LHCN-M2 (cell line): ENCODE measurements at regions not wholly inside any gene's neighbourhood (a gene's known extent, or its start where the extent isn't known, plus 50 kb on each side); places are given as distances from the start of the nearest gene placed in this dataset.
"Not testable (repeated sequence)": the region's sequence is repeated elsewhere in the genome, so short reads cannot be mapped to it uniquely, and the experiment has no call there.

Experiments used
- DNase-seq: peaks from one replicate; pipeline ENCODE4 v3.0.0-alpha.2; 2012; ENCODE audit warnings: low read depth

DNA sequence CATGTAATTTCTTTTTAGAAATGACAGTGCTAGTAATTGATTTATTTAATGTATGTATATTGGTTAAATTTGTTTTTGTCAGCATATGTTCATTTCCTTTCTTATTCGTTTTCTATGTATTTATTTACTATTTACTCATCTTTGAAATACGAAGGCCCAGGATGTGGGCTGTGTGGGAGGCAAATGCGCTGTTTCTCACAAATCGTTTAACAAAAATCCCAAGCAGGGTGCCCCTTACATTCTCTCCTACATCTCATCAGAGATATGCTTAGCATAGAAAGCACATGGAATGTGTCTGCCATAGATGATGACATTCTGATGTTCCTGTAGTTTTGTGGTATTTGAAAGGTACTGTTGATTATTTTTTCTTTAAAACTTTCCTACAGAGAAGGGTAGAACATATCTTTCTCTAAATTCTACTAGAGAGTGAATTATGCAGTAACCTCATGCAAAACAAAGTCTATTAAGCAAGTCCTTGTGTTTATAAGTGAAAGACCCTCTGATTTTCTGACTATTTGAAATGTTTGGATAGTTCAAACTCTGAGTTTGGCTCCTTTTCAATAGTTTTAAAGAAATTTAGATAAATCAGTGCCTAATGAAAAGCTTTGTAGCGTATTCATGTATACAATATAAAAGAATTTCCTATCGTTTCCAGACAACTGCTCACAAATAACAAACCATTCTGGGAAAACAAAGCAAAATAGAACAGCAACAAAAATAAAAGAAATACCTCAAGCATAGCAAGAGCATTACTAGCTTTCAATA, 111.1 kb upstream of the VGLL3 start:
- DNase-seq: no peak

DNA sequence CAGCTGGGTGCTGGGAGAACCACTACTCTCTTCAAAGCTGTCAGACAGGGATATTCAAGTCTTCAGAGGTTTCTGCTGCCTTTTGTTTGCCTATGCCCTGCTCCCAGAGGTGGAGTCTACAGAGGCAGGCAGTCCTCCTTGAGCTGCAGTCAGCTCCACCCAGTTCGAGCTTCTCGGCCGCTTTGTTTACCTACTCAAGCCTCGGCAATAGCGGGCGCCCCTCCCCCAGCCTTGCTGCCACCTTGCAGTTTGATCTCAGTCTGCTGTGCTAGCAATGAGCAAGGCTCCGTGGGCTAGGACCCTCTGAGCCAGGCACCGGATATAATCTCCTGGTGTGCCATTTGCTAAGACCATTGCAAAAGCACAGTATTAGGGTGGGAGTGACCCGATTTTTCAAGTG, 106.8 kb upstream of the VGLL3 start:
- DNase-seq: not testable (repeated sequence)

DNA sequence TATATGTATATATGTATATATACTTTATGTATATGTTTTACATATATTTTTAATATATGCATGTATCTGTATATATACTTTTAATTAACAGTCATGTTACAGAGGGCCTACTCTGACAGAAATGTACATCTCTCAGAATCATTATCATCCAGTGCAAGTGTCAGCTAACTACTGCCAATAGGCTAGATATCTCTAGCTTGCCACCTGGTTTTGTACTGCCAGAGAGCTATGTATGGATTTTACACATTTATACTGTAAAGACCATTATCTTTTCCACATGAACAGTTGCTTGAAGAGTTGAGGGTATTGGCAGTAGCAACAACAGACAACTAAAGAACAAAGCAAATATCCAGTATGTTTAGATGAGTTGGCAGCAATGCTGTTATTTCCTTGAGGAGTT, 99.7 kb upstream of the VGLL3 start:
- DNase-seq: no peak

DNA sequence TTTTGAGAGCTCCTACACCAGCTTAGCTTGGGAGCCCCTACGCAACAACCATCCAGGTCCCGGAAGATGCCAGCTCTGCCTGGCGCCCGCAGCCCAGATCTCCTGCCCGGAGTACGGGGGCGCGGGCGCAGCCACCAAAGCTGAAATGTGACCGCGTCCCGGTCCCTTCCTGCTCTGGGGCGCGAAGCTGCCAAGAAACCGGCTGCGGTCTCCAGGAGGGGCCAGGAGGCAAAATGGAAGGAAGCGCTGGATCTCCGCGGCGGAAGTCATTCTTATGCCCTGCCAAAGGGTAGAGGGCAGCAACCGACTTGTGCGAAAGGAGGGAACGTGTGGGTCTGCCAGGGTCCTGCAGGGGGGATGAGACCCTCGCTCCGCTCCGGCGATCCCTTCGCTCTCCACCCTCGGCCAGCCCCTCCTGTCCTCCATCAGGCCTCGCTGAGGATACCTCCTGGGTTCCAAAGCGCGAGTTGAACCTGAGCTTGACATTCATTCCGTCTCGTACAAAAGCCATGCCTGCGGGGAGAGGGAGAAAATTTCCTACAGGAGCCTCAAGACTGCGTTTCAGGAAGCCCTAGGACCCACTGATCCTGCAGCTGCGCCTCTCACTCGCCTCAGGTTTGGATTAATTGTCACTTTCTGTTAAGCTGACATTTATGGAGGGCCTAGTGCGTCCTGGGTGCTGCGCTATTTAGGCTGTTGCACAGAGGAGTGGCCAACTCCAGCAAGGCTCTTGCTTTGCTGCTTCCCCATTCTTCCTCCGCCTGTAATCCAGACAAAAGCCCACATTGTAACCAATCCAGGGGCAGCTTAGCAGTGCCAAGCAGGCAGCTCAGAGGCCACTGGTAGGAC, 98.3 kb upstream of the VGLL3 start:
- DNase-seq: peak; percentile 93

DNA sequence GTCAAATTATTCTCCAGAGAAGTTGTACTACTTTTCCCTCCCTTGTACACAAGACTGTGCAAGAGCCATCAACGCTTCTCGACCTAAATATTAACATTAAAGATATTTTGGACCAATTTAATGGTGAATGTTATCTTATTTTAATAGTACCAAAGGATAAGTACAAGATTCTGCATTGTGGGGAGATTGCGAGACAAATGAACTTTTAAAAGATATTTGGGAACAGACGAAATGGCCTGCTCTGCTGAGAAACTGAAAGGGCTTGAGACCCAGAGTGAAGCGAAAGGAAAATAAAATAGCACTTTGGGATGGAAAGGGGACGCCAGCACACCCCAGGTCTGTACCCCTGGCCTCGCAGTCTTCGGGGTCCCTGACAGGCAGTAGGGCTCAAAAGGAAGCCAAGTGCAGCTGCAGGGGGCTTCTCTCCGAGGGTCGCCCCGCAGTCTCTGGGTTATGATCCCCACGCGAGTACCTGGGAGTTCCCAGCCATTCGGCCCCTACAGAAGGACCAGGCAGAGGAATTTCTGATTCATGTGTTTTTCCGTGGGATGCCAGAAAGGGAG, 97.6 kb upstream of the VGLL3 start:
- DNase-seq: peak; percentile 44

DNA sequence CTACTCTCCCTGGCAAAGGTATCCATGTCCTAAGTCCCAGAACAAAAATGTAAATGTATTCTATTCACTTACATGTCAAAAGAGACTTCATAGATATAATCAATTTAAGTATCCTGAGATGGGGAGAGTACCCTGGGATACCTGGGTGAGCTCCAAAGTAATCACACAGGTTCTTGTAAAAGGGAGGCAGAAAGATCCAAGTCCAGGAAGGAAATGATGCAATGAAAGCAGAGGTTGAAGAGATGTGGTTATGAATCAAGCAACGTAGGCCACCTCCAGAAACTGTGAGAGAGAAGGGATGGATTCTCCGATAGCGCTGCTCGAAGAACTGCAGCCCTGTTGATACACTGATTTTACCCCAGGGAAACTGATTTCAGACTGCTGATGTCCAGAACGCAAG, 93.9 kb upstream of the VGLL3 start:
- no peak for DNase-seq

DNA sequence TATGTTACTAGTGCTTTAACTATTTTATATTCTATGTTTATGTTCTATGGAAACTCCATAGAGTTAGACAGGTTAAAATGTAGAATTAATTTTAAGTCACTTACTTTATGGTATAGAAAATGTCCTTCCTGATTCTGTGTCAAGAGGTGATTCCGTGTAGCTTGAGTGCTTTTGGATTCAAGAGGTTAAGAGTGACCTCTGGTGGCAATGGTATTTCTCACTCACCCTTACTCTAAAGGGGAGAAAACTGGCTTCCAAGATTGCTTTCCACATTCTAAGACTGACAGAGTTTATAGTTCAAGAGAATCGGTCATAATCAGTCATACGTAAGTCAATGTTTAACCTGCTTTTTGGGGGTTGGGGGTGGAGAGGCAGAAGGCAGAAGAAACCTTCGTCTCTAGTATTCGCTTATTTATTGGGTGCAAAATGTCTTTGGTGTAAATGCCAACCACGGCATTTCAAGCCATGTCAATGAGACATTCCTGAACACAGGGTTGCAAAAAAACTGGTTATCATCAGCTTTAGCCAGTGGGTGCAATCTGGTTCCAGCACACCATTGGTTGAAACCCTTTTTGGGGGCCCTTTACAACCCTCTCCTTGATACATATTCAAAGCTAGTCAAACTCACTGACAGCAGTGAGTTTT, 92.0 kb upstream of the VGLL3 start:
- DNase-seq: peak; percentile 72

DNA sequence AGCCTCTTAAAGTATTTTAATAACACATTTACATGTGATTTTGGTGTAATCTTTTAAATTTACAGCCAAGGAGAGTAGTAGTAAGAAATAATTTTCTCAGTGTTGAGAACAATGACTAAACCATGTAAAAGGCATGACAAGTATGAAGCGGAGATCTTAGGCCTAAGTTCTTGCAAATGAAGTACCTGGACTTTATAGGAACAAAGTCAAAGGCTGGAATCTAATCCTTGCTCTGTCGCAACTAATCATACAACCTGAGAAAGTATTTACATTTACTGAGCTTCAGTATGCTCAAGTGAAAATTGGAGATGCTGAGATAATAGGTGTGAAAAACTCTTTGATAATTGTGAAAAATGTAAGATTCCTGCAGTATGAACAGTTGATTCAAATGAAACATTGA, 86.4 kb upstream of the VGLL3 start:
- DNase-seq: no peak

DNA sequence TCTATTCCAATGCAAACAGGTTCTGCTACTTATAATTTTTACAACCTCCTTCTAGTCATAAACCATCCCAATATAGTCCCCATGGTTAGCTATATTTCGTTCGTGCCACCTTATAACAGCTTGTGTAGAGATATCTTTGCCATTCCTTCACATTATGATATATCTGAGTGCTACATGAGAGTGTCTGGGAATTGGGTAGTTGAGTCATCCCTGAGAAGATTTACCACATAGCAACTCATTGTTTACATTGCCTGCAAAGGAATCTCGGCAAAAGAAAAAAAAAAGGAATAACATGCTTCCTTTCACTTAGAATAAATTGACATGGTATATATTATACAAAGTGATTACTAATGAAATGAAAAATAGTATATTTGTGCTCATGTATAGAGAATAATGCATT, 86.0 kb upstream of the VGLL3 start:
- peak; percentile 69 for DNase-seq

DNA sequence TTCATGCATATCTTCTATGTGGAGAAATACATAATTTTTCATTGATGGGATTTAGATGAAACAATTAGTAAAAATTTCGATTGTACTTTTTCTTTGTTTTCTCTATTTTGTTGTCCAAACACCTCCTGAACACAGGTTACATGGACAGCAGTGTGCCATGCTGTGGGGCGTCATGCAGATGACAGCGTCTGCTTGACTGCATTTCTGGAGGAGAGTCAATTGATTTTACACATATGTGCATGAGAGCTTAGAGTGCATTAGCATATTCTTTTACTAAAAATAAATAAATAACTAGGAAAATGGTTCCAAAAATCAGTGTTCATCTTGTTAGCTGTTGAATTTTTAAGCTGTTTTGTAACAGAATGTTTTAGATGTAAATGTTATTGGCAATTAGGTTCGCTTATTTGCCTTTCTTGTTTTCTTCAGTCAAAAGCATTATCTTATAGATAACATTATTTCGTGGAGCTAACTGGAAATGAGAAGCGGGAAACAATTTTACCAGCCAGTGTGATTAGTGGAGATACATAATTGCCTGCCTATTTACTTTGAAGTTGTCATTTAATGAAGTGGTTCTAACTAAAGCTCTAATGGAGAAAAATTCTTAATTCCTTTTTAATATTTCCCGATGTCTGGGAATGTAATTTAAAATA, 82.7 kb upstream of the VGLL3 start:
- no peak for DNase-seq

DNA sequence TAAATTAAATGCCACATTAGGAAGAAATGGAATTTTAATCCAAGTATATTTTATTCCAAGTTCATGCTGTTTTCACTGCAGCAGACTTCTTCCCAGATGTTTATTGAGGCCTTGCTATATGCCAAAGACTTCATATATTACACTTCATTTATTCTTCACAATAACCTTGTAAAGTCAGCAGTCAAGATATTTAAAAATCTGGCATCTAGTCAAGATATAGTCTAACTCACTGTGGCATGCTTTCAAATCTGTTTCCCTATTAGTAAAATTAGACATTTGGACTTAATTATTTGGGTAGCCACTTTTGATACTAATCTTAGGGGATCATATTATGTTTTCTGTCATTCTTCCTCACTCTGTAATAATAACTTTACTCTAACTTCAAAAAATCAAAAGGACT, 81.5 kb upstream of the VGLL3 start:
- no peak for DNase-seq

DNA sequence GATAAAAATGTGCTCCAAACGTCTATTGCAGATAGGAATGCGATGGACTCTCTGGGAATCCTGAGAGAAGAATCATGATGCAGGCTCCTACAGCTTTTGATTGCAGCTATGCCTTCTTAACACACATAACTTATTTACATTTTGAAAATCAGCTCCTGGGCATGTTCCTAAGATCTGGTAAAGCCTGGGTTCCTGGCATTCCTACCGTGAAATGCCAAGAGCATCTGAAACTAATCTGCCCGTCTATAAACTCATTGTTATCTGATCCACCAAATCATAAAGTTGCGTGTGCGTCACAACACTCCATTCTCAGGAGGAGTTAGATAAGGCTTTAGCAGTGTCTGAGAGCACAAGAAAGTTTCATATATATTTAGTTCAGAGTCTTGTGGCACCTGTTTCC, 79.0 kb upstream of the VGLL3 start:
- DNase-seq: no peak

DNA sequence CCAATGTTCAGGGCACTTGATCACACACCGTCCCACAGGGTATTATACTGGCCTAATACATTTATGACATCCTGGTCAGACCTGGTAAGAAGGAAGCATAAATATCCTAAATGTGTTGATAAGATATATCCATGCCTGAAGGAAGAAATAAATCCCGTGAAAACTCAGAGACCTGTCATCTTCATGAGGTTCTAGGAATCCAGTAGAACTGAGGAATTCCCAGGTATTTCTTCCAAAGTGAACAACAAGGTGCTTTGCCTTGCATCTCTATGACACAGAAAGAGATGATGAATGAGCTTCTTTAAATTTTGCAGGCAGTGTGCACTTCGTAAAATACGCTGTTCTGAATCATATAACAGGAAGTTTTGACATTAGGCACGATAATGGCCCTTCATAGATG, 78.1 kb upstream of the VGLL3 start:
- no peak for DNase-seq

DNA sequence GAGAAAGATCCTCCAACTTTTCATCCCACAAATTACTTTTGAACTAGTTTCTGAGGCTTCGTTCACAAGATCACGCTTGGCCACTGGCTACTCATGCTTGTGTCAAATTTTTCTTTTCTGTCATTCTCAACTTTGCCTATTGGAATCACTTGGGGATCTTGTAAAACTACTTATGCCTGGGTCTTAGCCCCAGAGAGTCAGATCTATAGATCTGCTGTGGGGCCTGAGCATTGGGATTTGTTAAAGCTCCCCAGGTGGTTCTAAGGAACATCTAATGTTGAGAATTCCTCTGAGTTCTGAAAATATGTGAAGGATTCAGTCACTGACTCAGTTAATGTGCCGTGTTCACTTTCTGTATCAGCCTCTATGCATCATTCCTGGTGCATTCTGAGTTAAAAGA, 71.7 kb upstream of the VGLL3 start:
- no peak for DNase-seq

DNA sequence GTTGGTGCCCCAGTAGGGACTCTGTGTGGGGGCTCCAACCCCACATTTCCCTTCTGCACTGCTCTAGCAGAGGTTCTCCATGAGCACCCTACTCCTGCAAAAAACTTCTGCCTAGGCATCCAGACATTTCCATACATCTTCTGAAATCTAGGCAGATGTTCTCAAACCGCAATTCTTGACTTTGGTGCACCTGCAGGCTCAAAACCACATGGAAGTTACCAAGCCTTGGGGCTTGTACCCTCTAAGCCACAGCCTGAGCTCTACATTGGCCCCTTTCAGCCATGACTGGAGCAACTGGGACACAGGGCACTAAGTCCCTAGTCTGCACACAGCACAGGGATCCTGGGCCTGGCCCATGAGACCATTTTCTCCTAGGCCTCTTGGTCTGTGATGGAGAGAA, 66.5 kb upstream of the VGLL3 start:
- DNase-seq: no peak

DNA sequence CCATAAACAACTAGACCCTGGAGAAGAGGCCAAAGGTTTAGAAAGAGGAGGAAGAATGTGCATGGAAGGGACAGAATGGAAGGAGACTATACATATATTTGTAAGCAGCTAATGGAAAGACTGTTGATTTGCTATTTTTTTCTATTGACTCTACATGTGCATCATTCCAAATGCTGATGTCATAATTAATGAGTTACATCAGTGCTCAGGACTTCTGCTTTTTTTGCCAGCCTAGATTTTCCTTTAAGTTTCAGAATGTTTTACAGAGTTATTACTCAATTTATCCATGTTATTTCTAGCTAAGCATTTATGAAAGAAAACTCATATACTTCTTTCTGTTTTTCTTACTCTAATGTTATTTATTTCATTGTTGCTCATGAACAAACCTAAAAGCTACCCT, 62.6 kb upstream of the VGLL3 start:
- no peak for DNase-seq

DNA sequence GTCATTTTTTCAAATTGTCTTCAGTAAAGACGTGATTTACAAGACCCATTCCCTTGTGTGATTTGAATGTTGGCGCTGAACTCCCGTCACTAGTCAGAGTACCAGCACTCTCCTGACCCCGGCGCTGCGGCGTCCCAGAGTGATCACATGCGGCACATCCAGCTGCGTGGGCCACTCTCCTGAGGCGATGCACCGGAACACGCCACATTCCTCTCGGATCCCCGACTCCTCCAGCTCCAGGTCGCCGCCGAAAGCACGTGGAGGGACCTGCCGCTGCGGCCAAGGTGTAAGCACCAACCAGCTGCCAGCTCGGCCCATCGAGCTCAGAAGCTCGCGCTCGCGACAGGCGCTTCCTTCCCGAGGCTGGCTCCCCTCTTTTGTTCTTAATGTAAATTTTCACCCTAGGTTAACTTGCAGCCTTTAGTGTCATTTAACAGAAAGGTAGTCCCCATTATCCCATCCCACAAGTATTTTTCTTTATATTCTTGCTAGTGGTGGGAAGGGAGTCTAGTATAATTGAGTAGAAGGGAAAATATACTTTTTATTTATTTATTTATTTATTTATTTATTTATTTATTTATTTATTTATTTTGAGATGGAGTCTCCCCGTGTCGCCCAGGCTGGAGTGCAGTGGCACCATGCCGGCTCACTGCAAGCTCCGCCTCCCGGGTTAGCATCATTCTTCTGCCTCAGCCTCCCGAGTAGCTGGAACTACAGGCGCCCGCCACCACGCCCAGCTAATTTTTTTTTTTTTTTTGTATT, 61.7 kb upstream of the VGLL3 start:
- DNase-seq: no peak

DNA sequence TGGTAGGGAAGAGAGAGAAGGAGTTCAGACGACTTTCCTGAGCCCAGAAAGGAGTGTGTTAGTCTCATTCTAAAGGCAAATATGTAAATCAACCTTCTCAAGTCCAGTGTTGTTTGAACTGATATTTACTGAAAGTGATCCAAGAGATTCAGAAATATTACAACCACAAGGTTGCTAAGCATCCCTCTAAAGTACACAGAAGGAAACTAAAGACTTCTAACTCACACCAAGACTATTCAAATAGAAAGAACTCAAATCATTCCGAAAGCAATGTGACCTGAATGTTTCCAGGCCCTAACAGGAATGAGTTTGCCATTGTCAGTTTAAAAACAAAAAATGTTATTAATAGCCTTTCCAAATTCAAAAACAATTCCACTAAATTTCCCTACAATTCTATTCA, 56.9 kb upstream of the VGLL3 start:
- DNase-seq: no peak

DNA sequence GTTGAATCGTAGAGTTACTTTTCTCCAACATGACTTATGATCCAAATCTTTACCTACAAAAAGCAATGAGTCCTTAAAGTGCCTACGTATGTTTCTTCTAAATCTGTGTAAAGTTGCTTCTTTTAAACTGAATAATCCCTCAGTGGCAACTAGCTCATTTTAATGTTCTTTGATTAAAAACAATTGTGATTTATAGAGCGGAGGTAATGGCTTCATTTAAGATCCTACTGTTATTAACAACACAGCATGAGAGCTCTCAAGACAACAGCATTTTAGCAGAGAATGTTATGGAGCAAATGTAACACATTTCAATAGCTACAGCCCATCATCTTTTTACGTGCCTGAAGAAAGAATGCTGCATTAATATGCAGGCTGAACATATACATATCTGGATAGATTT, 55.3 kb upstream of the VGLL3 start:
- no peak for DNase-seq

DNA sequence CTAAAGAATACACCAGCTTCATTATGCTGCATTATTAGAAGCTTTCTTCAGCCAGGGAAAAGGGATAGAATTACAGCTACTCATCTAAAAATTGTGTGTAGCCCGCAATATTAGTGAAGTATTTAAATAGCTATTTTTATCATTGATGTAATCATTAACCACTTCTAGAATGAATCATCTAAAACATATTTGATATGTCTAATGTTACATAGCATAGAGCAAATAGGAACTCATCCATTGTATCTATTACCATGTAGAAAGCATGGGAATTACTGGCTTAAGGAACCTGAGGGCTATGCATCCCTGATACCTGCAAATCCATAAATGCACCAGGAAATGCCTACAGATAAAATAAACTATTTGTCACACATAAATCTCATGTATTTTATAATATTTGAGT, 54.5 kb upstream of the VGLL3 start:
- no peak for DNase-seq

DNA sequence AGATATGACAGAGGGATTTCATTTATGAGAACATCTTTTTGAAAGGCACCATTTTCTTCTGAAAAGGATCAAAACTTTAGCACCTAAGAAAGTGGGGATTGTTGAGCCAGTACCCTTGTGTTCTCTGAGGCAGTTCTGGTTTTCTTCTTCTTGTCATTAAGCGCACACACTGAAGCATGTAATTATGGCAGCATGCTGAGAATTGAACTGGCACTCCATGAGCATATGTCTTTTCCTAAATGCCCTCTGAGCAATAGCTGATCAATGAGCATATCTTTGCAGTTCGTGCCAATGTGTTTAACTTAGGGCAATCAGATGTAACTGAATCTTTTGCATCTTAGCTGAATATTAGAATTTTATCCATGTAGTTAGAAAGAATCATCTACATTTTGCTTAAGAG, 53.9 kb upstream of the VGLL3 start:
- no peak for DNase-seq
